ENCODE measurements at regions not wholly inside any gene's neighbourhood (a gene's known extent, or its start where the extent isn't known, plus 50 kb on each side); places are given as distances from the start of the nearest gene placed in this dataset.

DNA sequence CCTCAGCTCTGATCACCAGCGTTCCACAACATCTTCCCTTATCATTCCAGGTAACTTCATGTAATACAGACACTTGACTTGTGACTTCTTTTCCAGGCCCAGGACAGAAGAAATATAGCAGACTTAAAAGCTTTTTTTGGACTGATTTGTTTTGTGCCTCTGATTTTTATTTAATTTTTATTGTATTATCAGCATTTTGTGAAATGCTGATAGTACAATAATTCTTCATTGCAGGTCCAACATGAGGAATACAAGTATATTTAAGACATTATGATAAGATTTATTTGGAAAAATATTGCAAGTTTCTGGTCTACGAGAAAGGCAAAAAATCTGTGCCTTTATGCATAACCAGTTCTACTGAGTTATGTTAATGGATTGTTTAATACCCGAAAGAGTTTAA is 94.5 kb upstream of the THUMPD2 start:
- TF ChIP-seq CTCF (conservative IDR thresholded peaks at IDR 0.05): no peak
- no peak for TF ChIP-seq EZH2 (IDR thresholded peaks at IDR 0.05; ENCODE audit: low read depth)
